HCT116 (cell line): ENCODE measurements at regions not wholly inside any gene's neighbourhood (a gene's known extent, or its start where the extent isn't known, plus 50 kb on each side); places are given as distances from the start of the nearest gene placed in this dataset.

Experiments
- CEBPB ChIP-seq: IDR thresholded peaks from 2 replicates; pipeline ENCODE4 v1.6.1; 2012; ENCODE audit warnings: low read depth
- EZH2 ChIP-seq: fragments of 200-600 bp; sonication (generic); IDR thresholded peaks from 2 replicates; pipeline ENCODE4 v1.6.1; 2017; ENCODE audit warnings: antibody characterized with exemption, mixed run types
- EZH2phosphoT487 ChIP-seq: fragments of 200-600 bp; IDR thresholded peaks from 2 replicates; pipeline ENCODE4 v1.6.1; 2018; ENCODE audit warnings: antibody characterized with exemption, borderline replicate concordance
- JUND ChIP-seq: IDR thresholded peaks from 2 replicates; pipeline ENCODE4 v1.6.1; 2012
- TF ChIP-seq, protein P1 (sequence below), 3 experiments: fragments of 200-600 bp in 1 of 3; sonication (generic) in 1 of 3; IDR thresholded peaks in 2 of 3; conservative IDR thresholded peaks in 1 of 3; 2 replicates each; pipeline ENCODE4 v1.5.1; 2012 to 2017; ENCODE audit warnings: low read depth in 2 of 3, low read length in 2 of 3, antibody characterized with exemption in 1 of 3, borderline replicate concordance in 1 of 3, control low read depth in 1 of 3, mild to moderate bottlenecking in 1 of 3, mixed read lengths in 1 of 3, mixed run types in 1 of 3, moderate library complexity in 1 of 3; ENCODE audit not compliant: insufficient read depth in 1 of 3
- TF ChIP-seq, protein P2 (sequence below): IDR thresholded peaks from 2 replicates; pipeline ENCODE4 v1.6.1; 2012; ENCODE audit warnings: low read depth
- TF ChIP-seq, protein P3 (sequence below): IDR thresholded peaks from 2 replicates; pipeline ENCODE4 v1.6.1; 2012
- TF ChIP-seq, protein P4 (sequence below): IDR thresholded peaks from 2 replicates; pipeline ENCODE4 v1.6.1; 2012

DNA sequence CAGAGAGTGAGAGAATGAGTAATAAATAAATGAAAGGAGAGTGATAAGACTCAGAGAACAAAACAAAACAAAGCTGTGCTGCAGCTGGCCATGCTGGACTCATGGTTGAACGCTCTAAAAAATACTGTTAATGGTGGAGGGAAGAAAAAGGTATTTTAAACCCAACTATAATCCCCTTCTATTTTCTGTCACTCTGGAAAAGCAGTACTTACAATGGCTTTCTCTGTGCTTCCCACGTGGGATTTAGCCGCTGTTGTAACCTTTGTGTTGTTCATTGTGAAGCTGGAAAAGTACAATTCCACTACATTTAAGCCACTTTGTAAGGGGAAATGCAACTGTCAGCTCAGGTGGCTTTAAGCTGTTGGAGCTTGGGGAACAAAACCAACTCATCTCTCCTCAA, 917.7 kb downstream of the IGSF11 start:
- TF ChIP-seq EZH2 = no peak
- TF ChIP-seq, protein P1, sequence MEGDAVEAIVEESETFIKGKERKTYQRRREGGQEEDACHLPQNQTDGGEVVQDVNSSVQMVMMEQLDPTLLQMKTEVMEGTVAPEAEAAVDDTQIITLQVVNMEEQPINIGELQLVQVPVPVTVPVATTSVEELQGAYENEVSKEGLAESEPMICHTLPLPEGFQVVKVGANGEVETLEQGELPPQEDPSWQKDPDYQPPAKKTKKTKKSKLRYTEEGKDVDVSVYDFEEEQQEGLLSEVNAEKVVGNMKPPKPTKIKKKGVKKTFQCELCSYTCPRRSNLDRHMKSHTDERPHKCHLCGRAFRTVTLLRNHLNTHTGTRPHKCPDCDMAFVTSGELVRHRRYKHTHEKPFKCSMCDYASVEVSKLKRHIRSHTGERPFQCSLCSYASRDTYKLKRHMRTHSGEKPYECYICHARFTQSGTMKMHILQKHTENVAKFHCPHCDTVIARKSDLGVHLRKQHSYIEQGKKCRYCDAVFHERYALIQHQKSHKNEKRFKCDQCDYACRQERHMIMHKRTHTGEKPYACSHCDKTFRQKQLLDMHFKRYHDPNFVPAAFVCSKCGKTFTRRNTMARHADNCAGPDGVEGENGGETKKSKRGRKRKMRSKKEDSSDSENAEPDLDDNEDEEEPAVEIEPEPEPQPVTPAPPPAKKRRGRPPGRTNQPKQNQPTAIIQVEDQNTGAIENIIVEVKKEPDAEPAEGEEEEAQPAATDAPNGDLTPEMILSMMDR (IDR thresholded peaks at IDR 0.05 in 2 of 3, conservative IDR thresholded peaks at IDR 0.05 in 1 of 3; ENCODE audit: borderline replicate concordance in 1 of 3, insufficient read depth in 1 of 3, low read depth in 2 of 3, low read length in 2 of 3) = no peak
- no peak for TF ChIP-seq CEBPB
- TF ChIP-seq, protein P2, sequence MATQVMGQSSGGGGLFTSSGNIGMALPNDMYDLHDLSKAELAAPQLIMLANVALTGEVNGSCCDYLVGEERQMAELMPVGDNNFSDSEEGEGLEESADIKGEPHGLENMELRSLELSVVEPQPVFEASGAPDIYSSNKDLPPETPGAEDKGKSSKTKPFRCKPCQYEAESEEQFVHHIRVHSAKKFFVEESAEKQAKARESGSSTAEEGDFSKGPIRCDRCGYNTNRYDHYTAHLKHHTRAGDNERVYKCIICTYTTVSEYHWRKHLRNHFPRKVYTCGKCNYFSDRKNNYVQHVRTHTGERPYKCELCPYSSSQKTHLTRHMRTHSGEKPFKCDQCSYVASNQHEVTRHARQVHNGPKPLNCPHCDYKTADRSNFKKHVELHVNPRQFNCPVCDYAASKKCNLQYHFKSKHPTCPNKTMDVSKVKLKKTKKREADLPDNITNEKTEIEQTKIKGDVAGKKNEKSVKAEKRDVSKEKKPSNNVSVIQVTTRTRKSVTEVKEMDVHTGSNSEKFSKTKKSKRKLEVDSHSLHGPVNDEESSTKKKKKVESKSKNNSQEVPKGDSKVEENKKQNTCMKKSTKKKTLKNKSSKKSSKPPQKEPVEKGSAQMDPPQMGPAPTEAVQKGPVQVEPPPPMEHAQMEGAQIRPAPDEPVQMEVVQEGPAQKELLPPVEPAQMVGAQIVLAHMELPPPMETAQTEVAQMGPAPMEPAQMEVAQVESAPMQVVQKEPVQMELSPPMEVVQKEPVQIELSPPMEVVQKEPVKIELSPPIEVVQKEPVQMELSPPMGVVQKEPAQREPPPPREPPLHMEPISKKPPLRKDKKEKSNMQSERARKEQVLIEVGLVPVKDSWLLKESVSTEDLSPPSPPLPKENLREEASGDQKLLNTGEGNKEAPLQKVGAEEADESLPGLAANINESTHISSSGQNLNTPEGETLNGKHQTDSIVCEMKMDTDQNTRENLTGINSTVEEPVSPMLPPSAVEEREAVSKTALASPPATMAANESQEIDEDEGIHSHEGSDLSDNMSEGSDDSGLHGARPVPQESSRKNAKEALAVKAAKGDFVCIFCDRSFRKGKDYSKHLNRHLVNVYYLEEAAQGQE = no peak
- no peak for TF ChIP-seq EZH2phosphoT487
- TF ChIP-seq, protein P3, sequence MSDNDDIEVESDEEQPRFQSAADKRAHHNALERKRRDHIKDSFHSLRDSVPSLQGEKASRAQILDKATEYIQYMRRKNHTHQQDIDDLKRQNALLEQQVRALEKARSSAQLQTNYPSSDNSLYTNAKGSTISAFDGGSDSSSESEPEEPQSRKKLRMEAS = no peak
- no peak for TF ChIP-seq JUND
- TF ChIP-seq, protein P4, sequence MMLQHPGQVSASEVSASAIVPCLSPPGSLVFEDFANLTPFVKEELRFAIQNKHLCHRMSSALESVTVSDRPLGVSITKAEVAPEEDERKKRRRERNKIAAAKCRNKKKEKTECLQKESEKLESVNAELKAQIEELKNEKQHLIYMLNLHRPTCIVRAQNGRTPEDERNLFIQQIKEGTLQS = no peak
